Esophagus squamous epithelium (tissue), 4 donors: ENCODE measurements at regions not wholly inside any gene's neighbourhood (a gene's known extent, or its start where the extent isn't known, plus 50 kb on each side); places are given as distances from the start of the nearest gene placed in this dataset.

Source experiments
- CTCF ChIP-seq, 6 experiments: fragments of 450-650 bp in 4 of 6; fragments of 200-600 bp in 2 of 6; sonication (generic) in 2 of 6; IDR thresholded peaks; one replicate each; pipeline ENCODE4 v1.5.1; 2016 to 2019; ENCODE audit warnings: antibody characterized with exemption in 6 of 6, mild to moderate bottlenecking in 4 of 6, moderate library complexity in 4 of 6
- POLR2A ChIP-seq, 4 donors: fragments of 450-650 bp; IDR thresholded peaks; one replicate each; pipeline ENCODE4 v1.6.1; 2017; ENCODE audit warnings: antibody characterized with exemption in 4 of 4, mild to moderate bottlenecking in 4 of 4, moderate library complexity in 3 of 4

- TF ChIP-seq CTCF (IDR thresholded peaks at IDR 0.05) (no peak), POLR2A (IDR thresholded peaks at IDR 0.05) (no peak)
These were observed 753.3 kb downstream of the SLC6A15 start for GRCh38 chr12:84159260-84159659.
